Thymus (tissue), 11 donors: ENCODE measurements at regions not wholly inside any gene's neighbourhood (a gene's known extent, or its start where the extent isn't known, plus 50 kb on each side); places are given as distances from the start of the nearest gene placed in this dataset.

Experiments used
- DNase-seq, 9 donors: peaks; one replicate each; pipeline ENCODE4 v3.0.0-alpha.2; 2013; ENCODE audit warnings: low spot score in 9 of 9, low read depth in 6 of 9, missing footprints in 1 of 9
- H3K27ac ChIP-seq, 2 donors: one replicate each; pipeline ENCODE4 v1.5.1; 2013; ENCODE audit warnings: control low read depth in 1 of 2, low read depth in 1 of 2, low read length in 1 of 2, mild to moderate bottlenecking in 1 of 2, moderate library complexity in 1 of 2
- H3K27me3 ChIP-seq, 2 donors: one replicate each; pipeline ENCODE4 v1.5.1; 2013; ENCODE audit warnings: low read length in 1 of 2; ENCODE audit not compliant: control insufficient read depth in 2 of 2, insufficient read depth in 1 of 2
- H3K36me3 ChIP-seq, 2 donors: one replicate each; pipeline ENCODE4 v1.5.1; 2013; ENCODE audit warnings: low read length in 1 of 2, mild to moderate bottlenecking in 1 of 2, moderate library complexity in 1 of 2; ENCODE audit not compliant: control insufficient read depth in 2 of 2, insufficient read depth in 2 of 2
- H3K4me1 ChIP-seq, 2 donors: one replicate each; pipeline ENCODE4 v1.5.1; 2013; ENCODE audit warnings: low read length in 2 of 2; ENCODE audit not compliant: control insufficient read depth in 2 of 2, insufficient read depth in 2 of 2
- H3K4me3 ChIP-seq, 2 donors: one replicate each; pipeline ENCODE4 v1.5.1; 2013; ENCODE audit warnings: low read length in 2 of 2, control low read depth in 1 of 2, mild to moderate bottlenecking in 1 of 2
- H3K9me3 ChIP-seq, 2 donors: one replicate each; pipeline ENCODE4 v1.5.1; 2013; ENCODE audit warnings: low read length in 1 of 2, mild to moderate bottlenecking in 1 of 2; ENCODE audit not compliant: control insufficient read depth in 2 of 2, insufficient read depth in 1 of 2
- WGBS: extraction: QIAGEN DNeasy Blood & Tissue Kit; methylation state at CpG from one replicate; pipeline ENCODE4 v1.1.7; 2013; 5-methylcytosine and 5-hydroxymethylcytosine counted together
- donor health status: healthy.

GRCh38 chr9:95756101-95756500 is 119.4 kb upstream of the ERCC6L2 start:
- DNase-seq: no peak
- Histone ChIP-seq H3K27me3 (peaks cover 12 to 23% of the 10 kb centered on the region in 2 donors), H3K9me3 (peaks cover 0 to 8% of the 10 kb centered on the region in 2 donors), H3K27ac (peak overlapping the region in 1 of 2 donors; percentile 36), H3K36me3 (no peaks in the 10 kb centered on the region), H3K4me1 (peaks cover 0 to 4% of the 10 kb centered on the region in 2 donors), H3K4me3 (no peak overlapping the region)
- WGBS: 97% methylated on average over 3 of the region's 3 CpGs

GRCh38 chr9:95755421-95755730 is 120.1 kb upstream of the ERCC6L2 start:
- Histone ChIP-seq H3K4me1 (peaks cover 0 to 10% of the 10 kb centered on the region in 2 donors), H3K9me3 (peaks cover 0 to 8% of the 10 kb centered on the region in 2 donors), H3K27me3 (peaks cover 12 to 25% of the 10 kb centered on the region in 2 donors), H3K36me3 (no peaks in the 10 kb centered on the region), H3K4me3 (no peak overlapping the region), H3K27ac (no peak overlapping the region)
- 89% methylated on average over 3 of the region's 3 CpGs for WGBS
- DNase-seq: no peak

- H3K36me3 ChIP-seq: no peaks in the 10 kb centered on the region
- peaks cover 12 to 28% of the 10 kb centered on the region in 2 donors for H3K27me3 ChIP-seq
- no peak overlapping the region for H3K27ac ChIP-seq
- peaks cover 0 to 8% of the 10 kb centered on the region in 2 donors for H3K9me3 ChIP-seq
- DNase-seq: no peak
- H3K4me3 ChIP-seq: no peak overlapping the region
- 93% methylated on average over 15 of the region's 15 CpGs for WGBS
- peaks cover 0 to 13% of the 10 kb centered on the region in 2 donors for H3K4me1 ChIP-seq
Observed at GRCh38 chr9:95754533-95755420, 120.7 kb upstream of the ERCC6L2 start.

GRCh38 chr9:95753762-95754465 is 121.6 kb upstream of the ERCC6L2 start:
- peaks cover 0 to 13% of the 10 kb centered on the region in 2 donors for H3K4me1 ChIP-seq
- no peak for DNase-seq
- WGBS: 89% methylated on average over 7 of the region's 7 CpGs
- peaks cover 12 to 28% of the 10 kb centered on the region in 2 donors for H3K27me3 ChIP-seq
- no peak overlapping the region for H3K4me3 ChIP-seq
- no peaks in the 10 kb centered on the region for H3K36me3 ChIP-seq
- H3K27ac ChIP-seq: no peak overlapping the region
- peaks cover 0 to 8% of the 10 kb centered on the region in 2 donors for H3K9me3 ChIP-seq

- Histone ChIP-seq H3K36me3 (no peaks in the 10 kb centered on the region), H3K27me3 (peaks cover 12 to 28% of the 10 kb centered on the region in 2 donors), H3K4me3 (no peak overlapping the region), H3K9me3 (peaks cover 0 to 8% of the 10 kb centered on the region in 2 donors), H3K4me1 (peaks cover 0 to 13% of the 10 kb centered on the region in 2 donors), H3K27ac (no peak overlapping the region)
- WGBS: 39% methylated on average over 41 of the region's 41 CpGs
- no peak for DNase-seq
Observed at GRCh38 chr9:95752129-95752731, 123.3 kb upstream of the ERCC6L2 start.

GRCh38 chr9:95751520-95751790 is 124.0 kb upstream of the ERCC6L2 start:
- 47% methylated on average over 2 of the region's 2 CpGs for WGBS
- Histone ChIP-seq H3K36me3 (no peaks in the 10 kb centered on the region), H3K27me3 (peaks cover 12 to 28% of the 10 kb centered on the region in 2 donors), H3K4me3 (no peak overlapping the region), H3K27ac (no peak overlapping the region), H3K9me3 (peaks cover 0 to 8% of the 10 kb centered on the region in 2 donors), H3K4me1 (peaks cover 0 to 13% of the 10 kb centered on the region in 2 donors)
- no peak for DNase-seq

- no peak overlapping the region for H3K4me3 ChIP-seq
- WGBS: 73% methylated on average over 11 of the region's 11 CpGs
- H3K36me3 ChIP-seq: no peaks in the 10 kb centered on the region
- DNase-seq: peak in 4 of 9 donors; percentile 16 to 61 (median 42)
- peaks cover 0 to 13% of the 10 kb centered on the region in 2 donors for H3K4me1 ChIP-seq
- peaks cover 0 to 8% of the 10 kb centered on the region in 2 donors for H3K9me3 ChIP-seq
- no peak overlapping the region for H3K27ac ChIP-seq
- H3K27me3 ChIP-seq: peaks cover 12 to 28% of the 10 kb centered on the region in 2 donors
Observed at GRCh38 chr9:95750725-95751519, 124.6 kb upstream of the ERCC6L2 start.

- 89% methylated on average over 9 of the region's 9 CpGs for WGBS
- no peak overlapping the region for H3K4me3 ChIP-seq
- H3K27me3 ChIP-seq: peaks cover 12 to 26% of the 10 kb centered on the region in 2 donors
- H3K9me3 ChIP-seq: peaks cover 0 to 8% of the 10 kb centered on the region in 2 donors
- H3K4me1 ChIP-seq: peaks cover 0 to 9% of the 10 kb centered on the region in 2 donors
- H3K27ac ChIP-seq: no peak overlapping the region
- DNase-seq: no peak
- no peaks in the 10 kb centered on the region for H3K36me3 ChIP-seq
Observed at GRCh38 chr9:95749493-95749892, 126.0 kb upstream of the ERCC6L2 start.
